Iris pigment epithelial cell (primary cell): ENCODE measurements at regions not wholly inside any gene's neighbourhood (a gene's known extent, or its start where the extent isn't known, plus 50 kb on each side); places are given as distances from the start of the nearest gene placed in this dataset.

Source experiments
- DNase-seq: peaks from one replicate; pipeline ENCODE4 v3.0.0-alpha.2; 2011; ENCODE audit warnings: low read depth

- DNase-seq = no peak
These were observed 379.1 kb downstream of the DMRT2 start for GRCh38 chr9:1429297-1429696.

GRCh38 chr9:1431461-1431860 is 381.3 kb downstream of the DMRT2 start:
- DNase-seq = no peak

GRCh38 chr9:1434052-1434767 is 384.1 kb downstream of the DMRT2 start:
- DNase-seq = no peak

- no peak for DNase-seq
These were observed 384.7 kb downstream of the DMRT2 start for GRCh38 chr9:1434811-1435210.

- DNase-seq = no peak
These were observed 390.1 kb downstream of the DMRT2 start for GRCh38 chr9:1440256-1440655.

GRCh38 chr9:1442105-1442504 is 391.9 kb downstream of the DMRT2 start:
- no peak for DNase-seq

- no peak for DNase-seq
These were observed 393.3 kb downstream of the DMRT2 start for GRCh38 chr9:1443450-1443849.

- DNase-seq = no peak
These were observed 396.5 kb downstream of the DMRT2 start for GRCh38 chr9:1446671-1447070.

- DNase-seq = no peak
These were observed 403.5 kb downstream of the DMRT2 start for GRCh38 chr9:1453636-1454035.

GRCh38 chr9:1454211-1454610 is 404.1 kb downstream of the DMRT2 start:
- DNase-seq = no peak

- DNase-seq = no peak
These were observed 404.6 kb downstream of the DMRT2 start for GRCh38 chr9:1454616-1455347.

- DNase-seq = no peak
These were observed 405.6 kb downstream of the DMRT2 start for GRCh38 chr9:1455766-1456165.

- no peak for DNase-seq
These were observed 406.3 kb downstream of the DMRT2 start for GRCh38 chr9:1456301-1457024.

GRCh38 chr9:1457460-1457859 is 407.3 kb downstream of the DMRT2 start:
- no peak for DNase-seq

GRCh38 chr9:1458503-1458902 is 408.3 kb downstream of the DMRT2 start:
- DNase-seq = peak; percentile 38

- no peak for DNase-seq
These were observed 410.1 kb downstream of the DMRT2 start for GRCh38 chr9:1460143-1460769.

GRCh38 chr9:1461812-1462211 is 411.7 kb downstream of the DMRT2 start:
- DNase-seq = no peak

- DNase-seq = no peak
These were observed 412.6 kb downstream of the DMRT2 start for GRCh38 chr9:1462626-1463308.

GRCh38 chr9:1469996-1470395 is 419.8 kb downstream of the DMRT2 start:
- DNase-seq = no peak

GRCh38 chr9:1473956-1474634 is 423.9 kb downstream of the DMRT2 start:
- DNase-seq = no peak

GRCh38 chr9:1474671-1475070 is 424.5 kb downstream of the DMRT2 start:
- DNase-seq = no peak
